T47D (cell line): ENCODE measurements at regions not wholly inside any gene's neighbourhood (a gene's known extent, or its start where the extent isn't known, plus 50 kb on each side); places are given as distances from the start of the nearest gene placed in this dataset.

Experiments
- DNase-seq, 2 experiments: peaks; one replicate each; pipeline versions ENCODE4 v3.0.0 to v3.0.0-alpha.2; 2011 to 2012; ENCODE audit warnings: low read depth in 1 of 2, low spot score in 1 of 2
- JUND ChIP-seq: IDR thresholded peaks from 2 replicates; pipeline ENCODE4 v1.6.1; 2012; ENCODE audit warnings: low read depth
- in situ Hi-C: cut with HindIII; loops from 2 replicates; pipeline ENCODE4 v1.10.0; 2016; ENCODE audit warnings: low sequenced_read_pairs, low pct_unique_long_range_greater_than_20kb

DNA sequence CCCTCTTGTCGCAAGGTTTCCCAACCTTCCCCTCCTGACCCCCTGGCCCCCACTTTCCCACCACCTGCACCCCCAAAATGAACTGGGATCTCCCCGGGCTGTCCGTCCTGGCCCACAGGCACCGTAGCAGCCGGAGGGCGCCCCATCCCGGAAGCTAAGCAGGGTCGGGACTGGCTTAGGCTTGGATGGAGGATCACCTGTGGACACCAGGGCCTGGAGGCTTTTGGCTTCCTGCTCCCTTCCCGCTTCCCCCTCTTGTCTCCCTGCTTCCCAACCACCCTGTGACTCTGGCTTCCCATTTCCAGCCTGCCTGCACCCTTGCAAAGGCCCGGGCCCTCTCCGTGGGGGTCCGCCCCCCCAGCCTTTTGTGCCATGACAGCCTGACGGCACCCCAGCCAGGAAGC lies 2291.3 kb downstream of the TP53TG3F start:
- TF ChIP-seq JUND = no peak
- DNase-seq = no peak
- in situ Hi-C loops = no loop called here

DNA sequence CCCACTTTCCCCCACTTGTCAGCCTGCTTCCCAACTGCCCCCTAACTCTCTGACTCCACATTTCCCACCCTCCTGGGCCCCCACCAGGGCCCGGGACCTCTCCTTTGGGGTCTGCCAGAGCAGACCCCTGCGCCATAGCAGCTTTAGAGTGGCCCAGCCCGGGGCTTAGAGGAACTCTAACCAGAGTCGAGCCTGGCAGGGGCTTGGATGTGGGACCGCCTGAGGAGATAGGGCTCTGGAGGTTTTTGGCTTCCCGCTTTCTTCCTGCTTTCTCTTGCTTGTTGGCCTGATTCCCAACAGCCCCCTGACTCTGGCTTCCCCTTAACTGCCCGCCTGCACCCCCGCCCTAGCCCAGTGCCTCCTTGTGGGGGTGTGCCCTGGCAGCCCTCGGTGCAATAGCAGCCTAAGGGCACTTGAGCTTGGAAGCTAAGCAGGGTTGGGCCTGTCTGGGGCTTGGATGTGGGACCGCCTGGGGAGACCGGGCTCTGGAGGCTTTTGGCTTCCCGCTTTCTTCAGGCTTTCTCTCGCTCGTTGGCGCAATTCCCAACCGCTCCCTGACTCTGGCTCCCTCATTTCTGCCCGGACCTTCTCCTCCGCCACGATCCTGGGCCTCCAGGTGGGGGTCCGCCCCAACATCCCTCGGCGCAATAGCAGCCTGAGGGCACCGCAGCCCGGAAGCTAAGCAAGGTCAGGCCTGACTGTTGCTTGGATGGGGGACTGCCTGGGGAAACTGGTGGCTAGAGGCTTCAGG lies 2292.0 kb downstream of the TP53TG3F start:
- no peak for TF ChIP-seq JUND
- in situ Hi-C loops = no loop called here
- DNase-seq = no peak

DNA sequence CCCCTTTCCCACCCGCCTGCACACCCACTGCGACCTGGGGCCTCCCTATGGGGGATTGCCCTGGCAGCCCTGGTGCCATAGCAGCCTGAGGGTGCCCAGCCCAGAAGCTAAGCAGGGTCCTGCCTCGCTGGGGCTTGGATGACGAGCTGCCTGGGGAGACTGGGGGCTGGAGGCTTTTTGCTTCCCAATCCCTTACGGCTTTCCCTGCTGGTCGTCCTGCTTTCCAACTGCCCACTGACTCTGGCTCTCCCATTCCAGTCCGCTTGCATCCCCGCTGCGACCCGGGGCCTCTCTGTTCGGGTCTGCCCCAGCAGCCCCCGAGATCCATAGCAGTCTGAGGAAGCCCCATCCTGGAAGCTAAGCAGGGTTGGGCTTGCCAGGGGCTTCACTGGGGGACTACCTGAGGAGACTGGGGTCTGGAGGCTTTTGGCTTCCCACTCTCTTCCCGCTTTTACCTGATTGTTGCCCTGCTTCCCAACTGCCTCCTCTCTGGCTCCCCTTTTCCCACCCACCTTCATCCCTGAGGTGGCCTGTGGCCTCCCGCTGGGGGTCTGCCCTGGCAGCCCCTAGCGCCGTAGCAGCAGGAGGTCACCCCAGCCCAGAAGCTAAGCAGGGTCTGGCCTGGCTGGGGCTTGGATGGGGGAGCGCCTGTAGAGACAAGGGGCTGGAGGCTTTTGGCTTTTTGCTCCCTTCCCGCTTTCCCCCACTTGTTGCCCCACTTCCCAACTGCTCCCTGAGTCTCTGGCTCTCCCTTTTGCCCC lies 2292.8 kb downstream of the TP53TG3F start:
- TF ChIP-seq JUND = no peak
- in situ Hi-C loops = no loop called here
- DNase-seq = no peak

DNA sequence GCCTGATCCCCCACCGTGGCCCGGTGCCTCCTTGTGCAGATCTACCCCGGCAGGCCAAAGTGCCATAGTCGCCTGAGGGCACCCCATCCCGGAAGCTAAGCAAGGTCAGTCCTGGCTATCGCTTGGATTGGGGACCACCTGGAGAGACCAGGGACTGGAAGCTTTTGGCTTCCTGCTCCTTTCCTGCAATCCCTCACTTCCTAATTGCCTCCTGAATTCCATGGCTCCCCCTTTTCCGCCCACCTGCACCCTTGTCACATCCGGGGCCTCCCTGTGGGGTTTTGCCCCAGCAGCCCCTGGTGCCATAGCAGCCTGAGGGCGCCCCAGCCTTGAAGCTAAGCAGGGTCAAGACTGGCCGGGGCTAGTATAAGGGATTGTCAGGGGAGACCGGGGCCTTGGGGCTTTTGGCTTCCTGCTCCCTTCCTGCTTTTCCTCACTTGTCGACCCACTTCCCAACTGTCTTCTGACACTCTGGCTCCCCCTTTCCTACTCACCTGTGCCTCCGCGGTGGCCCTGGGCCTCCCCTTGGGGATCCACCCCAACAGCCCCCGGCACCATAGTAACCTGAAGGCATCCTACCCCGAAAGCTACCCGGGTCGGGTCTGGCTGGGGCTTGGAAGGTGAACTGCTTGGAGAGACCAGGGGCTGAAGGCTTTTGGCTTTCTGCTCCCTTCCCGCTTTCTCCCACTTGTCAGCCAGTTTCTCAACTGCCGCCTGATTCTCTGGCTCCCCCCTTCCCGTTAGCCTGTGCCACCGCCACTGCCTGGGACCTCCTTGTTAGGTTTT lies 2293.6 kb downstream of the TP53TG3F start:
- no peak for TF ChIP-seq JUND
- in situ Hi-C loops = no loop called here

DNA sequence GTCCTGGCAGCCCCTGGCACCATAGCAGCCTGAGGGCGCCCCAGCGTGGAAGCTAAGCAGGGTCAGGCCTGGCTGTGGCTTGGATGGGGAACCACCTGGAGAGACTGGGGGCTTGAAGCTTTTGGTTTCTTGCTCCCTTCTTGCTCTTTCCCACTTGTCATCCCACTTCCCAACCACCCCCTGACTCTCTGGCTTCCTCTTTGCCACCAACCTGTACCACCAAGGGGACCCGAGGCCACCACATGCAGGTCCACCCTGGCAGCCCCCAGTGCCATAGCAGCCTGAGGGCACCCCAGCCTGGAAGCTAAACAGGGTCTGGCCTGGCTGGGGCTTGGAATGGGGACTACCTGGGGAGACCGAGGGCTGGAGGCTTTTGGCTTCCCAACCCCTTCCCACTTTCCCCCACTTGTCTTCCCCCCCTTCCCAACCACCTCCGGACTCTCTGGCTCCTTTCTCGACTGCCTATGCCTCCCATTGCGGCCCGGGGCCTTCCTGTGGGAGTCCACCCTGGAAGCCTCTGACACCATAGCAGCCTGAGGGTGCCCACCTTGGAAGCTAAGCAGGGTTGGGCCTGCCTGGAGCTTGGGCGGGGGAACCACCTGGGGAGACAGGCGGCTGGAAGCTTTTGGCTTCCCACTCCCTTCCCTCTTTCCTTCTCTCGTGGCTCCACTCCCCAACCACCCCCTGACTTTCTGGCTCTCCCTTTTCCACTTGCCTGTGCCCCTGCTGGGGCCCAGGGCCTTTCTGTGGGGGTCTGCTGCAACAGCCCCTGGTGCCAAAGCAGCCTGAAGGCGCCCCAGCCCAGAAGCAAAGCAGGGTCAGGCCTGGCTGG lies 2294.4 kb downstream of the TP53TG3F start:
- in situ Hi-C loops = no loop called here
- no peak for TF ChIP-seq JUND
- DNase-seq = no peak

More for the DNA sequence above, 2293.6 kb downstream of the TP53TG3F start:
- no peak for DNase-seq

DNA sequence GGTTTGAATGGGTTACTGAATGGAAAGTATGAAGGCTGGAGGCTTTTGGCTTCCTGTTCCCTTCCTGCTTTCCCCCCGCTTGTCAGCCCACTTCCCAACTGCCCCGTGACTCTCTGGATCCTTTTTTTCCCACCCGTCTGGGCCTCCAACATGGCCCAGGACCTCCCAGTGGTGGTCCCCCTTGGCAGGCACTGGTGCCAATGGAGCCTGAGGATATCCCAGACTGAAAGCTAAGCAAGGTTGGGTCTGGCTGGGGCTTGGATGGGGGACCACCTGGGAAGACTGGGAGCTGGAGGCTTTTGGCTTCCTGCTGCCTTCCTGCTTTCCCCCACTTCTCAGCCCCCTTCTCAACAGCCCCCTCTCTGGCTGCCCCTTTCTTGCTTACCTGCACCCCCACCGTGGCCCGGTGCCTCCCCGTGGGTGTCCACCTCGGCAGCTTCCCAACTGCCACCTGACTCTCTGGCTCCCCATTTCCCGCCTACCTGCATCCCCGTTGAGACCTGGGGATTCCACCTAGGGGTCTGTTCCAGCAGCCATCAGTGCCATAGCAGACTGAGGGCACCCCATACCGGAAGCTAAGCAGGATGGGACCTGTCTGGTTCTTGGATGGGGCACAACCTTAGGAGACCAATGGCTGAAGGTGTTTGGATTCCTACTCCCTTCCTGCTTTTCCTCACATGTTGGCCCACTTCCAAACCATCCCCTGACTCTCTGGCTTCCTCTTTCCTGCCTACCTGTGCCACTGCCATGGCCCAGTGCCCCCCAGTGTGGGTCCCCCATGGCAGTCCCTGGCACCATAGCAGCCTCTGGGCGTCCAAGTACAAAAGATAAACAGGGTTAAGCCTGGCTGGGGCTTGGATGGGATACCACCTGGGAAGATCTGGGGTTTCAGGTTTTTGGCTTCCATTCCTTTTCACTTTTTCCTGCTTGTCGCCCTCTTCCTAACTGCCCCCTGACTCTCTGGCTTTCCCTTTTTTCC lies 2295.3 kb downstream of the TP53TG3F start:
- TF ChIP-seq JUND = no peak
- no peak for DNase-seq
- in situ Hi-C loops = no loop called here

DNA sequence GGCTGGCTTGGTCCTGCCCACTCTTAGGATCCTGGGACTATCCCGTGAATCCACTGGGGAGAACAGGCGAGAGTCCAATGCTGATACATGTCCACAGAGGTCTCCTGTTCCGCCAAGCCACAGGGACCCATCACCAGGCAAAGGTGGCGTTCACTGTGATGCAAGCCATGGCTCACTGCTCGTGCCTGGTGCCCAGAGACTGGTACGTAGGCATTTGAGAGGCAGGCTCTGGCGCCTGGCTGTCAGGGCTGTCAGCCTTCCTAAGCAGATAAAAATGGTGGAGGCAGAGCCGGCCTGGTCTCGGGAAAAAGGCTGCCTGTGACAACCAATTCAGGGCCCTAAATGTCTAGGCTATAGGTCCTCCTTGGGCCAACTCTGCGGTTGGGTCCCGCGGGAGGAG lies 2329.0 kb downstream of the TP53TG3F start:
- DNase-seq = no peak
- TF ChIP-seq JUND = no peak
- in situ Hi-C loops = no loop called here

DNA sequence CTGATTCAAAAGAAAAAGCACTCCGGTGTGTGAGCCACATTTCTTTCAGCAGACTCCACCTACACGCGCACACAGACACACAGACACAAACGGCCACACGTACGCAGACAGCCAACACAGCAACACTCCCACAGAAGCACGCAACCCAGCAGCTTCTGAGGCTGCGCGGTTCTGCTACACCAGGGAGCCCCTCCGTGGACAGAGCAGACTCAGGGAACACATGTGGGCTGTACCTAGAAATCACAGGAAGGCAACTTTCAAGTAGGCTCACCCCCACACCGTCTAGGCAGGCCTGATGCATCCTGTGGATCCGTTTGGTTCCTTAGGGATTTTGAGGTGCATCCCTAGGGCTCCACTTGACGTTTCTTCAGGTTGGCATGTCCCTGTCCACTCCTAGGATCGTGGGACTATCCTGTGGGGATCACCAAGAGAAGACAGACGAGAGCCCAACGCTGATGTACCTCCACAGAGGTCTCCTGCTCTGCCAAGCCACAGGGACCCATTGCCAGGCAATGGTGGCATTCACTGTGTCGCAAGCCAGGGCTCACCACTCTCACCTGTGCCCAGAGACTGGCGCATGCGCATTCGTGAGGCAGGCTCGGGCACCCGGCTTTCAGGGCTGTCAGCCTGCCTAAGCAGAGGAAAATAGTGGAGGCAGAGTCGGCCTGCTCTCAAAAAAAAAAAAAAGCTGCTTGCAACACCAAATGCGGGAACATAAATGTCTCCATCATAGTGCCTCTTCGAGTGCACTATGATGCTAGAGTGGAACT lies 2333.3 kb downstream of the TP53TG3F start:
- in situ Hi-C loops = no loop called here
- peak in 1 of 2 experiments; percentile 30 for DNase-seq
- TF ChIP-seq JUND = no peak

DNA sequence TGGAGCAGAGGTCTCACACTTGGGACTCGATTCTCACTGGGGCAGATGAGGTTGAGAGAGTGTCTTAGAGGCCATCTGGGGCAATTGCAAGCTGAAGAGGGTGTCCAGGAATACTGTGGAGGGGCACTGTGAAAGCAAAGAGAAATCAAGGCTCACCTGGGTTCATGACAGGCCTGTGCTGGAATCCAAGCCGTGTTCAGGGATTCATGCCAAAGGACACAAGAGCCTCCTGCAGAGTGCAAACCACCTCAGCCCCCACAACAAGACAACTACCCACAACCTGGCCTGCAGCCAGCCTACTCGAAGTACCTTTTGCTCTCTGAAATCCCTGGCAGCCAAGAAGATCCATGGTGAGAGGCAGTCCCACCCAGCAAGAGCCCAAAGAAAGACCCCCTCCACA lies 2334.2 kb downstream of the TP53TG3F start:
- in situ Hi-C loops = no loop called here

DNA sequence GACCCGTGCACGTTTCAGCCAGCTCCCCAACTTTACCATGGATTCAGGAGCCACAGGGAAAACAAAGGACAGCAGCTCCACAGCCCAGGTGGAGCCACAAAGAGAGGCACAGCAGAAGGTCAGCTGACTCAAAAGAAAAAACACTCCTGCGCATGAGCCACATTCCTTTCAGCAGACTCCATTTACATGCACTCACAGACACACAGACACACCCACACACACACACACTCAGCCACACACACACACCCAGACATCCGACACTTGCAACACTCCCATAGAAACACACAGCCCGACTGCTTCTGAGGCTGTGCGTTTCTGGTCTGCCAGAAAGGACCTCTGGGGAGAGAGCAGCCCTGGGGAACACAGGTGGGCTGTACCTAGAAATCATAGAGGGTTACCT lies 2335.5 kb downstream of the TP53TG3F start:
- TF ChIP-seq JUND = no peak
- DNase-seq = peak in 1 of 2 experiments; percentile 11
- in situ Hi-C loops = no loop called here

More for the DNA sequence above, 2334.2 kb downstream of the TP53TG3F start:
- TF ChIP-seq JUND = no peak
- no peak for DNase-seq
